ENCODE measurements at regions not wholly inside any gene's neighbourhood (a gene's known extent, or its start where the extent isn't known, plus 50 kb on each side); places are given as distances from the start of the nearest gene placed in this dataset.
"Not testable (repeated sequence)": the region's sequence is repeated elsewhere in the genome, so short reads cannot be mapped to it uniquely, and the experiment has no call there.

GRCh38 chr13:86501931-86502330 is 702.7 kb upstream of the SLITRK6 start:
- TF ChIP-seq ZNF687 (CRISPR knock-in tag; IDR thresholded peaks at IDR 0.05); DMTF1 (CRISPR knock-in tag; IDR thresholded peaks at IDR 0.05); ZNF12 (CRISPR knock-in tag; IDR thresholded peaks at IDR 0.05); GABPA (IDR thresholded peaks at IDR 0.05; ENCODE audit: low read depth, low read length); GABPA (CRISPR knock-in tag; IDR thresholded peaks at IDR 0.05; ENCODE audit: low read depth); CTCF (CRISPR knock-in tag; IDR thresholded peaks at IDR 0.05); HNF1A (IDR thresholded peaks at IDR 0.05; ENCODE audit: low read depth); HNF1A (CRISPR knock-in tag; IDR thresholded peaks at IDR 0.05; ENCODE audit: borderline replicate concordance); ESRRA (CRISPR knock-in tag; IDR thresholded peaks at IDR 0.05; ENCODE audit: low read depth); RAD21 (CRISPR knock-in tag; IDR thresholded peaks at IDR 0.05); FOSL2 (CRISPR knock-in tag; IDR thresholded peaks at IDR 0.05); TAF1 (CRISPR knock-in tag; IDR thresholded peaks at IDR 0.05); ZNF792 (CRISPR knock-in tag; IDR thresholded peaks at IDR 0.05): not testable (repeated sequence)

Measured in HepG2 (cell line).